DND-41 (cell line): ENCODE measurements at regions not wholly inside any gene's neighbourhood (a gene's known extent, or its start where the extent isn't known, plus 50 kb on each side); places are given as distances from the start of the nearest gene placed in this dataset.
"Not testable (repeated sequence)": the region's sequence is repeated elsewhere in the genome, so short reads cannot be mapped to it uniquely, and the experiment has no call there.

Source experiments
- ATAC-seq: fragments of 200-7000 bp; cut with Tn5 transposase; 3 replicates; pipeline ENCODE4 v1.9.1; 2021; ENCODE audit warnings: low read depth; ENCODE audit not compliant: insufficient read depth
- DNase-seq: peaks from one replicate; pipeline ENCODE4 v3.0.0-alpha.2; 2020
- H2AFZ ChIP-seq: 2 replicates; pipeline ENCODE4 v1.6.0; 2012; ENCODE audit warnings: low read depth, low read length
- H3K27ac ChIP-seq: 2 replicates; pipeline ENCODE4 v1.5.1; 2012; ENCODE audit warnings: low read length, inconsistent platforms
- H3K27me3 ChIP-seq: fragments of 200-600 bp; sonication (generic); 2 replicates; pipeline ENCODE4 v1.6.0; 2012; ENCODE audit warnings: low read length, mild to moderate bottlenecking, inconsistent platforms; ENCODE audit not compliant: insufficient read depth, poor library complexity
- H3K36me3 ChIP-seq: 2 replicates; pipeline ENCODE4 v1.5.1; 2012; ENCODE audit warnings: low read length, inconsistent platforms; ENCODE audit not compliant: insufficient read depth
- H3K4me1 ChIP-seq: 2 replicates; pipeline ENCODE4 v1.5.1; 2012; ENCODE audit warnings: mild to moderate bottlenecking, low read length; ENCODE audit not compliant: insufficient read depth
- H3K4me2 ChIP-seq: 2 replicates; pipeline ENCODE4 v1.6.0; 2012; ENCODE audit warnings: mild to moderate bottlenecking, moderate library complexity, low read length, inconsistent platforms; ENCODE audit not compliant: insufficient read depth
- H3K4me3 ChIP-seq, 2 experiments: fragments of 200-600 bp in 1 of 2; shearing (Covaris generic) in 1 of 2; 2 replicates each; pipeline ENCODE4 v1.5.1; 2012 to 2016; ENCODE audit warnings: inconsistent platforms in 2 of 2, low read length in 2 of 2, mild to moderate bottlenecking in 2 of 2, low read depth in 1 of 2, moderate library complexity in 1 of 2
- H3K79me2 ChIP-seq: 2 replicates; pipeline ENCODE4 v1.6.0; 2012; ENCODE audit warnings: low read length, inconsistent platforms; ENCODE audit not compliant: insufficient read depth
- H3K9ac ChIP-seq: 2 replicates; pipeline ENCODE4 v1.6.0; 2012; ENCODE audit warnings: low read depth, mild to moderate bottlenecking, inconsistent platforms, low read length, moderate library complexity
- H3K9me3 ChIP-seq: 2 replicates; pipeline ENCODE4 v1.5.1; 2012; ENCODE audit warnings: low read length, moderate library complexity, mild to moderate bottlenecking, inconsistent platforms; ENCODE audit not compliant: insufficient read depth, severe bottlenecking
- H4K20me1 ChIP-seq: 2 replicates; pipeline ENCODE4 v1.6.0; 2012; ENCODE audit warnings: low read length; ENCODE audit not compliant: insufficient read depth
- CTCF ChIP-seq: IDR thresholded peaks from 2 replicates; pipeline ENCODE4 v1.5.1; 2012; ENCODE audit warnings: borderline replicate concordance, low read length, moderate library complexity, mild to moderate bottlenecking; ENCODE audit not compliant: poor library complexity, severe bottlenecking; ENCODE audit errors: extremely low read depth
- EZH2 ChIP-seq: IDR thresholded peaks from 3 replicates; pipeline ENCODE4 v1.6.1; 2012; ENCODE audit warnings: borderline replicate concordance, low read depth, mild to moderate bottlenecking, moderate library complexity, low read length, inconsistent platforms; ENCODE audit not compliant: severe bottlenecking

- TF ChIP-seq EZH2 = no peak
- no peak for TF ChIP-seq CTCF
- Histone ChIP-seq H3K9me3 (no peaks in the 10 kb centered on the region), H2AFZ (no peak overlapping the region), H3K79me2 (no peaks in the 10 kb centered on the region), H3K4me3 (no peak overlapping the region), H3K4me1 (no peaks in the 10 kb centered on the region), H4K20me1 (no peaks in the 10 kb centered on the region), H3K4me2 (no peak overlapping the region), H3K9ac (no peak overlapping the region), H3K36me3 (no peaks in the 10 kb centered on the region), H3K27me3 (peaks cover 9% of the 10 kb centered on the region), H3K27ac (no peak overlapping the region)
- ATAC-seq = no peak
- no peak for DNase-seq
Observed at GRCh38 chr15:66870880-66871388, 168.9 kb downstream of the SMAD6 start.

GRCh38 chr15:66872405-66872804, 170.4 kb downstream of the SMAD6 start:
- Histone ChIP-seq H3K36me3 (no peaks in the 10 kb centered on the region), H3K9ac (no peak overlapping the region), H3K27ac (no peak overlapping the region), H3K4me3 (no peak overlapping the region), H3K27me3 (peaks cover 9% of the 10 kb centered on the region), H2AFZ (no peak overlapping the region), H3K4me1 (no peaks in the 10 kb centered on the region), H3K79me2 (no peaks in the 10 kb centered on the region), H3K4me2 (no peak overlapping the region), H4K20me1 (no peaks in the 10 kb centered on the region), H3K9me3 (no peaks in the 10 kb centered on the region)
- DNase-seq (no peak), ATAC-seq (no peak)
- TF ChIP-seq CTCF = no peak
- no peak for TF ChIP-seq EZH2

GRCh38 chr15:66873331-66873730, 171.3 kb downstream of the SMAD6 start:
- H3K9me3 ChIP-seq, H3K27me3 ChIP-seq, H3K4me1 ChIP-seq, H3K36me3 ChIP-seq, H3K4me3 ChIP-seq, ATAC-seq, H3K9ac ChIP-seq, H3K27ac ChIP-seq, H2AFZ ChIP-seq, DNase-seq, H4K20me1 ChIP-seq, H3K4me2 ChIP-seq, H3K79me2 ChIP-seq: not testable (repeated sequence)

- Histone ChIP-seq H3K36me3 (no peaks in the 10 kb centered on the region), H3K27me3 (peaks cover 5% of the 10 kb centered on the region), H4K20me1 (no peaks in the 10 kb centered on the region), H3K27ac (no peak overlapping the region), H3K79me2 (no peaks in the 10 kb centered on the region), H2AFZ (no peak overlapping the region), H3K9ac (no peak overlapping the region), H3K4me1 (no peaks in the 10 kb centered on the region), H3K9me3 (no peaks in the 10 kb centered on the region), H3K4me3 (no peak overlapping the region), H3K4me2 (no peak overlapping the region)
- no peak for TF ChIP-seq CTCF
- TF ChIP-seq EZH2 = no peak
- DNase-seq = no peak
- no peak for ATAC-seq
Observed at GRCh38 chr15:66873856-66874255, 171.8 kb downstream of the SMAD6 start.
